ENCODE measurements at regions not wholly inside any gene's neighbourhood (a gene's known extent, or its start where the extent isn't known, plus 50 kb on each side); places are given as distances from the start of the nearest gene placed in this dataset.

- no peak for ATAC-seq (ENCODE audit: poor library complexity)
- intact Hi-C loops (cut with DNase I): no loop called here
- DNase-seq: no peak
Observed at GRCh38 chr11:33618351-33618710, 82.3 kb downstream of the C11orf91 start.

GRCh38 chr11:33617672-33618350, 82.8 kb downstream of the C11orf91 start:
- ATAC-seq (ENCODE audit: poor library complexity) (no peak), DNase-seq (no peak)
- intact Hi-C loops (cut with DNase I): no loop called here

GRCh38 chr11:33616552-33616951, 84.1 kb downstream of the C11orf91 start:
- intact Hi-C loops (cut with DNase I): no loop called here
- no peak for DNase-seq
- no peak for ATAC-seq (ENCODE audit: poor library complexity)

- DNase-seq (no peak), ATAC-seq (ENCODE audit: poor library complexity) (no peak)
- intact Hi-C loops (cut with DNase I): no loop called here
Observed at GRCh38 chr11:33615751-33616150, 84.9 kb downstream of the C11orf91 start.

GRCh38 chr11:33613404-33613803, 87.2 kb downstream of the C11orf91 start:
- no peak for ATAC-seq (ENCODE audit: poor library complexity)
- DNase-seq: no peak
- intact Hi-C loops (cut with DNase I): no loop called here

- no peak for ATAC-seq (ENCODE audit: poor library complexity)
- intact Hi-C loops (cut with DNase I): no loop called here
- no peak for DNase-seq
Observed at GRCh38 chr11:33610903-33611302, 89.7 kb downstream of the C11orf91 start.

- no peak for DNase-seq
- ATAC-seq (ENCODE audit: poor library complexity): no peak
- intact Hi-C loops (cut with DNase I): no loop called here
Observed at GRCh38 chr11:33608386-33608785, 92.2 kb downstream of the C11orf91 start.

- ATAC-seq (ENCODE audit: poor library complexity) (no peak), DNase-seq (no peak)
- intact Hi-C loops (cut with DNase I): no loop called here
Observed at GRCh38 chr11:33606762-33607161, 93.9 kb downstream of the C11orf91 start.

GRCh38 chr11:33605703-33606102, 94.9 kb downstream of the C11orf91 start:
- no peak for DNase-seq
- intact Hi-C loops (cut with DNase I): no loop called here
- ATAC-seq (ENCODE audit: poor library complexity): no peak

- ATAC-seq (ENCODE audit: poor library complexity) (no peak), DNase-seq (no peak)
- intact Hi-C loops (cut with DNase I): no loop called here
Observed at GRCh38 chr11:33598426-33599069, 102.1 kb downstream of the C11orf91 start.

GRCh38 chr11:33594188-33594587, 106.4 kb downstream of the C11orf91 start:
- intact Hi-C loops (cut with DNase I): no loop called here
- ATAC-seq (ENCODE audit: poor library complexity) (no peak), DNase-seq (no peak)

- ATAC-seq (ENCODE audit: poor library complexity): no peak
- DNase-seq: no peak
- intact Hi-C loops (cut with DNase I): no loop called here
Observed at GRCh38 chr11:33590441-33590840, 110.2 kb downstream of the C11orf91 start.

GRCh38 chr11:33588056-33588455, 112.6 kb downstream of the C11orf91 start:
- intact Hi-C loops (cut with DNase I): no loop called here
- ATAC-seq (ENCODE audit: poor library complexity) (no peak), DNase-seq (no peak)

GRCh38 chr11:33585586-33586209, 114.9 kb downstream of the C11orf91 start:
- no peak for DNase-seq
- ATAC-seq (ENCODE audit: poor library complexity): no peak
- intact Hi-C loops (cut with DNase I): no loop called here

- intact Hi-C loops (cut with DNase I): no loop called here
- ATAC-seq (ENCODE audit: poor library complexity) (no peak), DNase-seq (no peak)
Observed at GRCh38 chr11:33582636-33583325, 117.8 kb downstream of the C11orf91 start.

GRCh38 chr11:33579101-33579500, 121.5 kb downstream of the C11orf91 start:
- intact Hi-C loops (cut with DNase I): no loop called here
- DNase-seq (no peak), ATAC-seq (ENCODE audit: poor library complexity) (no peak)

GRCh38 chr11:33577204-33577603, 123.4 kb downstream of the C11orf91 start:
- DNase-seq: no peak
- no peak for ATAC-seq (ENCODE audit: poor library complexity)
- intact Hi-C loops (cut with DNase I): no loop called here

- DNase-seq (no peak), ATAC-seq (ENCODE audit: poor library complexity) (no peak)
- intact Hi-C loops (cut with DNase I): no loop called here
Observed at GRCh38 chr11:33575311-33575710, 125.3 kb downstream of the C11orf91 start.

- intact Hi-C loops (cut with DNase I): no loop called here
- ATAC-seq (ENCODE audit: poor library complexity) (no peak), DNase-seq (no peak)
Observed at GRCh38 chr11:33574331-33574730, 126.3 kb downstream of the C11orf91 start.

GRCh38 chr11:33569333-33569732, 131.3 kb downstream of the C11orf91 start:
- no peak for ATAC-seq (ENCODE audit: poor library complexity)
- intact Hi-C loops (cut with DNase I): no loop called here

More at GRCh38 chr11:33569333-33569732, 131.3 kb downstream of the C11orf91 start:
- no peak for DNase-seq

Data from Right ventricle myocardium superior (tissue), 1 donor.